GM10248 (cell line): ENCODE measurements at regions not wholly inside any gene's neighbourhood (a gene's known extent, or its start where the extent isn't known, plus 50 kb on each side); places are given as distances from the start of the nearest gene placed in this dataset.

Experiments
- CTCF ChIA-PET: fragments of 300-600 bp; sonication (Branson Sonifier 250); formaldehyde crosslinking; extraction: SDS; loops from one replicate; lab custom pipeline; 2021; ENCODE audit warnings: antibody characterized with exemption; lab: Yijun Ruan, JAX
- POLR2A ChIA-PET: fragments of 350-650 bp; sonication (Branson Sonifier 250); formaldehyde crosslinking; extraction: SDS; loops from one replicate; lab custom pipeline; 2020; ENCODE audit warnings: antibody characterized with exemption; lab: Yijun Ruan, JAX
- DNase-seq: peaks from one replicate; pipeline ENCODE4 v3.0.0; 2012; ENCODE audit errors: extremely low spot score
- CTCF ChIP-seq: IDR thresholded peaks from 2 replicates; pipeline ENCODE4 v1.5.1; 2012; ENCODE audit warnings: mild to moderate bottlenecking, low read depth; ENCODE audit errors: extremely low read depth, missing control alignments, control extremely low read depth

- ChIA-PET CTCF (interaction anchor here (0.9 to 2.4 kb wide), 3 partner anchors 10 to 28 kb away, joined by 3 to 8 read pairs (median 4); no protein-coding TSS in a partner anchor), POLR2A (no interaction called here)
- no peak for DNase-seq
- TF ChIP-seq CTCF: no peak
These were observed 89.6 kb upstream of the HNRNPU start for GRCh38 chr1:244953901-244954300.

- CTCF ChIA-PET: interaction anchor here (0.8 to 2.4 kb wide), 4 partner anchors 11 to 151 kb away, joined by 3 to 8 read pairs (median 4); a partner anchor contains a TSS
- TF ChIP-seq CTCF: no peak
- DNase-seq: peak; percentile 64
- POLR2A ChIA-PET: no interaction called here
These were observed 88.6 kb upstream of the HNRNPU start for GRCh38 chr1:244952940-244953339.

- no peak for TF ChIP-seq CTCF
- POLR2A ChIA-PET: interaction anchor here (0.6 kb wide), 1 partner anchor 95 kb away, joined by 3 read pairs; no protein-coding TSS in a partner anchor
- no peak for DNase-seq
- CTCF ChIA-PET: interaction anchor here (0.8 to 2.4 kb wide), 4 partner anchors 11 to 151 kb away, joined by 3 to 8 read pairs (median 4); a partner anchor contains a TSS
These were observed 88.1 kb upstream of the HNRNPU start for GRCh38 chr1:244952280-244952933.

GRCh38 chr1:244948416-244948815 is 84.1 kb upstream of the HNRNPU start:
- ChIA-PET CTCF (no interaction called here), POLR2A (no interaction called here)
- no peak for TF ChIP-seq CTCF
- no peak for DNase-seq

GRCh38 chr1:244945109-244945671 is 80.8 kb upstream of the HNRNPU start:
- ChIA-PET POLR2A (interaction anchor here (0.6 kb wide), 1 partner anchor 1633 kb away, joined by 3 read pairs; no protein-coding TSS in a partner anchor), CTCF (interaction anchor here (0.7 to 1.8 kb wide), 5 partner anchors 19 to 32 kb away, joined by 3 to 6 read pairs (median 4); no protein-coding TSS in a partner anchor)
- DNase-seq: peak; percentile 54
- no peak for TF ChIP-seq CTCF

- TF ChIP-seq CTCF: no peak
- ChIA-PET CTCF (interaction anchor here (1.0 to 2.4 kb wide), 3 partner anchors 12 to 338 kb away, joined by 4 to 11 read pairs (median 4); no protein-coding TSS in a partner anchor), POLR2A (no interaction called here)
- peak; percentile 81 for DNase-seq
These were observed 76.8 kb upstream of the HNRNPU start for GRCh38 chr1:244941121-244941520.
